HG03159 (cell line): ENCODE measurements at regions not wholly inside any gene's neighbourhood (a gene's known extent, or its start where the extent isn't known, plus 50 kb on each side); places are given as distances from the start of the nearest gene placed in this dataset.
A peak's percentile ranks its signal among the peaks of the same experiment; 100 is the strongest.

Experiments
- ATAC-seq: cut with Tn5 transposase; IDR thresholded peaks from one replicate; pipeline ENCODE4 v1.9.1; 2021; ENCODE audit warnings: mild to moderate bottlenecking, moderate library complexity; ENCODE audit not compliant: unreplicated experiment

DNA sequence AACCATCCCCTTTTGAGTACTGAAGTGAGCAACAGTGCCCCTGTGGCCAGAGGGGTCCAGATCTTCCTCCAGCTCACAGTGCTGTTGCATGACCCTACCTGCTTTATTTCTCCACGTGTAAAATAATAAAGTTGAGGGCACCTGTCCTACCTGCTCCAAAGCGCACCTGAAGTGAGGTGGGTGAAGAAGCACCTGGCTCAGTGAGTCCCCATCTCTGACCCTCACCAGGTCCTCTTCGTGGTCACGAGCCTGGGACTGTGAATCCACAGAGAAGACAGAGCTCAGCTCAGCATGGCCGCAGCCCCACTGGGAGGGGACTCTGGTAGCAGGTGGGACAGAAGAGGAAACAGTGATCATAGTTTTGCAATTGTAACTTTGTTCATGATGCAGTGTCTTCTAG, 976.7 kb upstream of the TMEM132C start:
- ATAC-seq, result no peak

DNA sequence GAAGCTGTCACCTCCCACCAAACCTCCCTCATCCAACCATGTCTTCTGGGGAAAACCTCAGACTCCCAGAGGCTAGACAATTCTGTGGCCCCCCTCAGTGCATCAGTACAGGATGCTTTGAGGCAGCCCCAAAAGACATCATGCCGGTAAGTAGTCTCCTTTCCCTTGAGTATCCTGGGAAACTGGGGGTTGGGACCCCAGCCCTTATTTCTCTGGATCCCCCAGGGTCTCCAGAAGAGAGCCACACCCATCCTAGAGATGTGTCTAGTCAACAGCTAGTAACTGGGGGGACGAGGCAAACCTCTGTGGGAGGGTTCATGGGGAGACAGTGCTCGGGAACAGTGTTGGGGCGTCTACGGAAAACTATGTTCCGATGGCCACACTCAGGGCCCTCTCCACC, 974.2 kb upstream of the TMEM132C start:
- ATAC-seq, result no peak

- peak; percentile 57 for ATAC-seq
These were observed 973.3 kb upstream of the TMEM132C start for GRCh38 chr12:127293507-127294310.

DNA sequence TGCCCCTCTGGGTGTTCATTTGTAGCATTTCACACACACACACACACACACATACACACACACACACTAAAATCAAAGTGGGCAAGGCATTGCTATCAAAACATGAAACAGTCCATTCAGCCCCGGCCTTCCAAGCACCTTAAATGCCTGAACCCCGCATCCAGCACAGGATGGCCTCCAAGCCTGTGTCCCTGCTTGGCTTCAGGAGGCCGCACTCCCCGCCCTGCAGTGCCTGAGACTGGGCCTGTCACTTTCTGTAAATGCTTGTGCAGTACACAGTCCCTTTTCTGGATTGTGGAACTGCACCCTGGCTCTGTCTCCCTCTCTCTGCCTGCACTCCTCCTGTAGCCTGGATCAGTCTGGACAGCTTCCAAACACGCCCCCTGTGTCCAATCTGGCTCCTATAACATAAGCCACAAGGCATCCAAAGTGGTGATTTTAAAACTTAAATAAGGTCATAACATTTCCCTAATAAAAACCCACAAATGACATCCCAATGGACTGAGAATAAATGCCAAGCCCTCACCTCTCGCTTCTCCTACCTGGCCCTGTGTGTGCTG, 972.2 kb upstream of the TMEM132C start:
- no peak for ATAC-seq

- ATAC-seq, result no peak
These were observed 971.3 kb upstream of the TMEM132C start for GRCh38 chr12:127295630-127296029.

GRCh38 chr12:127296591-127296990, 970.4 kb upstream of the TMEM132C start:
- ATAC-seq, result no peak

GRCh38 chr12:127297327-127297726, 969.6 kb upstream of the TMEM132C start:
- no peak for ATAC-seq

- no peak for ATAC-seq
These were observed 966.9 kb upstream of the TMEM132C start for GRCh38 chr12:127300075-127300474.

- no peak for ATAC-seq
These were observed 966.2 kb upstream of the TMEM132C start for GRCh38 chr12:127300753-127301152.

GRCh38 chr12:127301876-127302275, 965.1 kb upstream of the TMEM132C start:
- no peak for ATAC-seq

- no peak for ATAC-seq
These were observed 961.9 kb upstream of the TMEM132C start for GRCh38 chr12:127304751-127305725.

GRCh38 chr12:127306604-127307215, 960.3 kb upstream of the TMEM132C start:
- no peak for ATAC-seq

- ATAC-seq, result no peak
These were observed 959.4 kb upstream of the TMEM132C start for GRCh38 chr12:127307528-127307927.

DNA sequence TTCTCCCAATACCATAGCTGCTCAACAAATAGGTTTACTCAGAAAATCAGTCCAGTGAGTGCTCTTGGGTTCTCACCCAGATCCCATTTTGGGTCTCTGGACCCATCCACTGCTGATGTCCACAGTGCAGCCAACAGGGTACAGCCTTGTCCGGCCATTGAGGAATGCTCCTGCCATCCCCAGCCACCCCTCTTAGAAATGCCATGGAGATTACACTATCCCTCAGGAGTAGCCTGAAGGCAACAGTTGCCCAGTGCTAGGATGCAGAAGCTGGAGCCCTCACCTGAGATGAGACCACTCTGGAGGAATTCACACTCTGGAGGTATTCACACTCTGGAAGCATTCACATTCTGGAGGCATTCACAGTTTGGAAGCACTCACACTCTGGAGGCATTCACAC, 958.8 kb upstream of the TMEM132C start:
- no peak for ATAC-seq

- no peak for ATAC-seq
These were observed 956.4 kb upstream of the TMEM132C start for GRCh38 chr12:127310548-127310947.

DNA sequence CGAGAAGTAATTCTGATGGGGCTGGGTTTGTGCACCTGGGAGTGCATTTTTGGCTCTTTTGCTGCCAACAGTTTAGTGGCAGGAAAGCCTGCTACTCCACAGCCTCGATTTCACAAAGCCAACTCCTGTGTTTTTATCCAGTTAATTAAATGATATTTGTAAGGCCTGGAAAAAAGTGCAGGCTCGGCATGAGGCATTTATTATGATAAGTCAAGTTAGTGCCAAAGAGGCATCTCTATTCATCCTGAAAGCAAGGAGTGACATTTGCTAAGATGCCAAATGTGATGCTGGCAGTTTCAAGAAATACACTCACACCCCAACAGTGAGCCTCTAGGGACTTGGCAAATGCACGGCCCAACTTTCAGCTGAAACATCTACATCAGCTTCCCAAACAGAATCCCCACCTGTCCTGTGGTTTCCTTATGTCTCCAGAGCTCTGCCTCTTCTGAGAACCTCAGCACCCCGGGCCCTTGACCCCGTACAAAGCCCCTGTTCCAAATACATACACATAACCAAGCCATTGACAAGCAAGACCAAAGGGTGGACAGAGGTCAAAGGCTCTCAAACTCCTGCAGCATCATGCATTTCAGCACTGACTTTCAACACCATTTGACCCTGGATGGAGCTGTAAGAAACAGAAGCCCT, 955.1 kb upstream of the TMEM132C start:
- ATAC-seq, result no peak

GRCh38 chr12:127324681-127325080, 942.3 kb upstream of the TMEM132C start:
- no peak for ATAC-seq

DNA sequence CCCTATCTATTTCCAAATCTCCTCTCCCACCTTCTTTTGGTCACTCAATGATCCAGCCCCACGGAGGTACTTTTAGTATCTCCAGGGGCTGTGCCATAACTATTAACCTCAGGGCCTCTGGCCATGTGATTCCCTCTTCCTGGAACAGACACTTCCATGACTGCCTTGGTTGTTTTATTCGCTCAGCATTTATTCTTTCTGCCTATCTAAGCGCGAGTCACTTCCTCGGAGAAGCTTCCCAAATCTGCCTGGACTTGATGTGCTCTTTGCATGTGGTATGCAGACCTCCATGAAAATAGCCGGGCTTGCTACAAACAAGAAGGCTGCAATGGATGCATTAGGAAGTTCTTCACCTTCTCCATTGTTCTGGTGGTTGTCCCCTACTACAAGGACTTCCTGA, 939.0 kb upstream of the TMEM132C start:
- ATAC-seq, result no peak

DNA sequence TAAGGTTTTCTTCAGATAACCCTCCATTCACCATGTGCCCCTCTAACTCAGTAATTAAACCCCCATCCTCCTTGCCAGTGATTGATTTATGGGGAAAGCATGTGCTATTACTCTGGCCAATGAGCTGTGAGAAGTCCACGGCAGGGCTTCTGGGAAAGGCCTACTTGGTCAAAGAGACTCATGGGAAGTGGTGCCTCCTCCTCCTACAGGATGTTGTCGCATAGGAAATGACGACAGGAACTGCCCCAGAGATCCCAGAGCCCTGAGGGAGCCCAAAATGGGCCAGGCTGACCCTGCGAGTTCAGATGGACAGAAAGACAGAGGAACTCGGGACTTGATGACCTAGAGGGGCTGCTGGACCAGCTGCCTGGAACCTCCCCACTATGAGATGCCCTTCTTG, 938.1 kb upstream of the TMEM132C start:
- ATAC-seq, result no peak

- ATAC-seq, result no peak
These were observed 932.6 kb upstream of the TMEM132C start for GRCh38 chr12:127334365-127334764.
